GM18861 (cell line): ENCODE measurements at regions not wholly inside any gene's neighbourhood (a gene's known extent, or its start where the extent isn't known, plus 50 kb on each side); places are given as distances from the start of the nearest gene placed in this dataset.
"Not testable (repeated sequence)": the region's sequence is repeated elsewhere in the genome, so short reads cannot be mapped to it uniquely, and the experiment has no call there.

ENCODE experiments used
- ATAC-seq: cut with Tn5 transposase; IDR thresholded peaks from one replicate; pipeline ENCODE4 v1.9.1; 2021; ENCODE audit not compliant: unreplicated experiment

GRCh38 chr5:67954351-67954750 lies 261.2 kb upstream of the PIK3R1 start:
- no peak for ATAC-seq

DNA sequence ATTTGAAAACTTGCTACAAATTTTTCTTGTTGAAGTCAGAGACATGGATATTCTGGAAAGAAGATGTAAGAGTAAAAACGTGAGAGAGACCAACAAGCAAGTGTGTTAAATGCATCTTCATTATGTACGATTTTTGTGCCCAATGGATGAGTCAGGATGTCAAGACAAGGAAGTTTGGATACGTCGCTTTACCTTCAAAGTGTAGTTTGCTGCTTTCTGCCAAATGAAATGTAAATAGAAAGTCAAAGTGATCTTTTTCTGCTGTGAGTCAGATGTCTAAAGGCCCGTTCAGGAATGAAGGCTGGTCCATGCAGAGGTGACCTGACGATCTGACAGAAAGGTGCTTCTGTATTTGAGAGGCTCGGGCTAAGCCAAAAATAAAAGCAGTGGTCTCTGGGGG lies 273.1 kb upstream of the PIK3R1 start:
- ATAC-seq = no peak

DNA sequence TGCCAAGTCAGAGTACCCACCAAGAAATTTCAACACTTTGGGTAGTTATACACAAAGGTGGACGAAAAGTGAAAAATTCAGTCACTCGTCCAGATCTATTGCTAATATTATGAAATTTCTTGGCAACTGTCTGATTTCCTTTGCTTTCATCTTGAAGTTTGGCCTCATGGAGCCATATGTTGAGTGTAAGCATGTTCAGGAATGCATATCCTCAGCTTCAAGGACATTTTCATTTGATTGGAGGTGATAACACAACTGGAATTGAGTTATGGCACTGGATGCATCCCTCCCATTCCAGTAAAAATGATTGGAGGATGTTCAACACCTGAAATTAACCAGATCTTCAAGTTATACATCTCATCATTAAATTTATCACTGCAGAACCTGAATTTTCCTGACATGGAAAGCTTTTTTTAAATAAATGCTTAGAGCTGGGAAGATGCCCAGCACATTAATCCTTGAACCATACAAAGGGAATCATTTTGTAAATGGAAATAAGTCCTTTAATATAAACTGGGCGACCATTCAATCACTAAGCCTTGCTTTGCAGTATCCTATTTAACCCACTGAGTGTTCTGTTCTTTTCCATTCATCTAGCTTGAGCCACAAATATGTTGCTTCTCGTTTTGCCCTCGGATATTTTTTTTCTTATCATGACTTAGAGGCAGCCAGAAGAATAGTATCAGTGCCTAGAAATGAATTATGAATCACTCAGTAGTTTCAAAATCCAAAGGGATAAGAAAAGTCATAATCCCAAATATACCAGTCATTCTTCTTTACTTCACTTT lies 273.7 kb upstream of the PIK3R1 start:
- no peak for ATAC-seq

DNA sequence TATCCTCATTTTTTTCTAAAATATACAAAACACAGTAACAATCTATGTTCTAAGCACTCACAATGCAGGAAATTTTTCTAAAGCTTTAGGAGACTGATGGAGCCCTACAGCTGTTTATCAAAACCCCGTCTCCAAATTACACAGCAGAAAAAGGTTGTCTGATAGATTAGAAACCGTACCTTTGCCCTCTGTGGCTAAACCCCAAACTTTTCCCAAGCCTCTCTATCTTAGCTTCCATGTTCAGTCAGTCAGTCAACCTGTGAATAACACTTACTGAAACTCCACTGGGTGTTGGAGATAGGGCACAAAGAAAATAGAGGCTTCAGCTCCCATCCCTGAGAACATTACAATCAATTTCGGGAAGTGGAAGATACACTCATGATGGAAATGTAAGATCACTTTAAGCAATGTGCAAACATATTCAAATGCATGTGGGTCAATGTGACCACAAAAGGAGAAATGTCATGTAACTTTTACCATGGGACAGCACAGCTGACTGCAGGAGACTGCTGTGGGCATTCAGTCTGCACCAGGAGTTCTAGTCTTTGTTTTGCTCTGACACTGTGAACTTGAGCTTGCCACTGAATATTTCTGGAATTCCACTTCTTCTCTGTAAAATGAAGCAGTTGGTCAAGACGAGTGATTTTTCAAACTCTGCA lies 279.5 kb upstream of the PIK3R1 start:
- ATAC-seq = no peak

DNA sequence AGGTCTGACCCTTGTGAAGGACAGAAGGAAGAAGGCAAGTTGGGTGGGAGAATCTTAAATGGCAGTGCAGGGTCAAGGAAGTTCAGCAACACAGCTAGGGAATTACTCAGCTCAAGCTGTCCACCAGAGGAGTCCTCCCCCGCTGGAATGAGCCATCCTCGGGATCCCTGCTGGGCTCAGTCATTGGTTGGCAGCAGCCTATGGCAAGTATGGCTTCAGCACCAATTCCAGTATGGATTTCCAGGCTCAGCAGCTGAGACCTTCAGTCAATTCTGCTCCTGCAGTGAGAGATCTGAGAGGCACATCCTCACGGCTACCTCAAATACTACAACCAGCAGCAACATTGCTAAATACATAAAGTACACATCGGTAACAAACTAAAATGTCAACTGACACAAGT lies 280.6 kb upstream of the PIK3R1 start:
- ATAC-seq = no peak

DNA sequence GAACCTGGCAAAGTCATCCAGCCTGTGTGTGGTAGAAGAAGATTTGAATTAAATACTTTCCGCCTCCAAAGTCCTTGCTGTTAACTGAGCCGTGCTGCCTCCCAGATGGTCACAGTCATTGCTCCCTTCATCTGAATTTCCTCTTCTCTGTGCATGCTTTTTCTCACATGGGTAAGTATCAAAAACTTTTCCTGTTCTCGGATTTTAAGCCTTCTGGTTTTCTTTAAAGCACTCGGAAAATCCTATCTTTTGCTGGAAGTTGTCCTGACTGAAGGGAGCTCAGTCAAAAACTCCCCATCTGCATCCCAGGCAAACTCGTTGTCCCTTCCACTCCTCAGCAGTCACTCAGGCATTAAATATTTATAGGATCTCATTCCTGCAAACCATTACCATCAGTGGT lies 290.0 kb upstream of the PIK3R1 start:
- ATAC-seq = no peak

- ATAC-seq = no peak
Observed at GRCh38 chr5:67921004-67921601, 294.5 kb upstream of the PIK3R1 start.

- ATAC-seq = not testable (repeated sequence)
Observed at GRCh38 chr5:67919532-67919931, 296.0 kb upstream of the PIK3R1 start.

DNA sequence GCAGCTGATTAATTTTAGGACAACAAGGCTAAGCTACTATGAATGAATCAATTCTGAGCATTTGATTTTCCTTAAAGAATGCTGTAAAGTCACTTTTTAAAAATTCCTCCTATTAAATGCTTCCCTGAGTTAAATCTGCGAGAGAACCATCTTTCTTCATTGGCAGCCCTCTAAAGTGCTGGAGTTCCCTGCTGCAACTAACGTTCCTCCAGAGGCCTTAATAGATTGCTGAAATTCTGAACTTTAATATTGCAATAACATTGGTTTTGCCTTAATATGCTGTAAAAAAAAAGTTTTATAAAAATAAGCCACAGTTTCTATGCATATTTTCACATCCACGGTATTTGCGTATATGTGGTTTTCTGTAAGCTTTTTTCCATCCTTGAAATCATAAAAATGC lies 298.0 kb upstream of the PIK3R1 start:
- no peak for ATAC-seq

GRCh38 chr5:67910546-67910945 lies 305.0 kb upstream of the PIK3R1 start:
- no peak for ATAC-seq

- no peak for ATAC-seq
Observed at GRCh38 chr5:67908126-67908765, 307.3 kb upstream of the PIK3R1 start.

GRCh38 chr5:67904366-67904765 lies 311.2 kb upstream of the PIK3R1 start:
- no peak for ATAC-seq

- no peak for ATAC-seq
Observed at GRCh38 chr5:67903656-67904055, 311.9 kb upstream of the PIK3R1 start.

DNA sequence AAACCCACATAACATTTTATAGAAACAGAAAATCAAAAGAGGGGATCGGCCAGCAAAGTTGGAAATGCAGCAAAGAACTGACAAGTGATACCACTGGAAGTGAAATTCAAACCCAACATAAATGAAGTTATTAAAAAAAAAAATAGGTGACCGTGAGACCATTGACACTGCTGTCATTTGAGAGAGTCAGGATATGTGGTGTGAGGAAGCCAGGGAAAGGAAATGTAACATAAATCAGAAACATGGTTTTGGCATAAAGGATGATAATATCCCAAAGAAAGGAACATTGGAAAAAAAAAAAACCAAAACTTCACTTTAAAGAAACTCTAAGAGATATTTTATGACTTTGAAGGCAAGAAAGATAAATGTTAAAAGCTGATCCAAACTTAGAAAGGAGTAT lies 312.4 kb upstream of the PIK3R1 start:
- ATAC-seq = no peak

DNA sequence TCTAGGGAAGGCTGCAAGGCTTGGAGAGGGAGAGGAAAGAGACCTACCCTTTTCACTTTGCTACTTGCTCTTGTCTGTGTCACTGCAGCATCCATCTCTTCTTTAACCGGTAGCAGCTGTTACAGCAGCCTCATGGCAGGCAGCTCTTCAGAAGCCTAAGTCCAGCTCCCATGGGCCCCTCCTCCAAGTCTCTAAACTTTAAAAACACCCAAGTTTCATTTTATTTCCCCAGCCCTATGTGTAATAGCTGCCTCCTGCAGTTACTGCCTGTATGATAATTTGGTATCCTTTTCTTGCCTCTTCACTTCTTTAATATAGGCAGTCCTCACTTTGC lies 313.1 kb upstream of the PIK3R1 start:
- no peak for ATAC-seq

GRCh38 chr5:67901814-67902496 lies 313.6 kb upstream of the PIK3R1 start:
- no peak for ATAC-seq

- ATAC-seq = no peak
Observed at GRCh38 chr5:67900514-67900913, 315.0 kb upstream of the PIK3R1 start.

GRCh38 chr5:67897980-67898379 lies 317.6 kb upstream of the PIK3R1 start:
- no peak for ATAC-seq

- no peak for ATAC-seq
Observed at GRCh38 chr5:67897431-67897830, 318.1 kb upstream of the PIK3R1 start.

DNA sequence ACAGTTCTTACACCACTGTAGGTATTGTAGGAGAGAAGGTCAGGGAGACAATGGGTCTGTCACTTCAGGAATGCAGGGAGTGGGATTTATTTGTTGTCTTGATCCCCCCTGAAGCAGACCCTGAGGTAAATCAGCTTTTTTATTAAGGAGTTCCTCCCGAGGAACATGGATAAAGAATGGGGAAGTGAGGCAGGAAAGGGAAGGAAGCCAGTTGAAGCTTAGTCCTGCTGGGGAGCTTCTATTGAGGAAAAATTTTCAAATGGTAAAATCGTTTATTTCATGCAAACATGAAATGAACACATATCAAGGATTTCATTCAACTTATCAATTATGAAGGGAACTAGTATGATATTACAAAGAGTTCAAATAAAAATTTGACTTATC lies 318.6 kb upstream of the PIK3R1 start:
- no peak for ATAC-seq

- no peak for ATAC-seq
Observed at GRCh38 chr5:67896311-67896929, 319.1 kb upstream of the PIK3R1 start.
